ENCODE measurements at regions not wholly inside any gene's neighbourhood (a gene's known extent, or its start where the extent isn't known, plus 50 kb on each side); places are given as distances from the start of the nearest gene placed in this dataset.

DNA sequence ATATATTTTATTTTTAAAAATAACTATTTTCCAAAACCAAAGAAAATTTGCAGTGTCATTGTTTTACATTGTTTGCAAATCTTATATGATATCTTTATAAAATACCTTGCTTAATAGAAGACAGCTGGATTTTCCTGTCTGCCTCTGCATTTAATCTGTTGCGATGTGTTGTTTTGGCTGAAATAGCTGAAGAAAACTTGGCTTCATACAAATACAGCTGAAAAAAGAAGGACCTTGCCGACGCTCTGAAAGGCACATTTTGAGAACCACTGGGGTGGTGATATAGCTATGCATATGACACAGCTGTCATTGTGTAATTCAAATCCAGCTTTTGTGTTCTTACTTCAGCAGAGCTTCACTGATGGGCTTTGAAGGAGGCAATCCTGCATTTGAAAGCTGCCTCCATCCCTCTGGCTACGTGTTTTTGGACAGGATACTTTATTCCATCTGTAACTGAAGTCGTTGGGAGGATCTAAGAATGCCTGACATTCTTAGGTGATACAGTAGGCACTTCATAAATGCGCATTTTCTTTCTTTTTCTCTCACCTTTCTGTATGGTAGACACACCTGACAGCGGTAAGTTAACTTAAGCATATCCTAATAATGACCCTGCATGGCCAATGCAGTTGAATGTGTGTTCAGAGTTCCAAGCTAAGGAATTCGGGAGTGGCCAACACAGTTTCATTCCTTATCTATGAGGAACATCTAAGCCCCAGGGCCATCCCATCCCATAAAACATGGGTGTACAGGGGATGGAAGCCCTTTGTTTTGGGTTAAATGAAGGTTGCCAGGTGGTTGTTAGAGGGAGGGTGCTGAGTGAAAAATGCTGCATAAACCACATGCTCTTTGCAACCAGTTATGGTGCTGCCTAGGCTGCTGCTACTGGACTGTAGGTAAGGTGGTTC is 213.0 kb downstream of the TFAP2A start:
- TF ChIP-seq, protein P1, sequence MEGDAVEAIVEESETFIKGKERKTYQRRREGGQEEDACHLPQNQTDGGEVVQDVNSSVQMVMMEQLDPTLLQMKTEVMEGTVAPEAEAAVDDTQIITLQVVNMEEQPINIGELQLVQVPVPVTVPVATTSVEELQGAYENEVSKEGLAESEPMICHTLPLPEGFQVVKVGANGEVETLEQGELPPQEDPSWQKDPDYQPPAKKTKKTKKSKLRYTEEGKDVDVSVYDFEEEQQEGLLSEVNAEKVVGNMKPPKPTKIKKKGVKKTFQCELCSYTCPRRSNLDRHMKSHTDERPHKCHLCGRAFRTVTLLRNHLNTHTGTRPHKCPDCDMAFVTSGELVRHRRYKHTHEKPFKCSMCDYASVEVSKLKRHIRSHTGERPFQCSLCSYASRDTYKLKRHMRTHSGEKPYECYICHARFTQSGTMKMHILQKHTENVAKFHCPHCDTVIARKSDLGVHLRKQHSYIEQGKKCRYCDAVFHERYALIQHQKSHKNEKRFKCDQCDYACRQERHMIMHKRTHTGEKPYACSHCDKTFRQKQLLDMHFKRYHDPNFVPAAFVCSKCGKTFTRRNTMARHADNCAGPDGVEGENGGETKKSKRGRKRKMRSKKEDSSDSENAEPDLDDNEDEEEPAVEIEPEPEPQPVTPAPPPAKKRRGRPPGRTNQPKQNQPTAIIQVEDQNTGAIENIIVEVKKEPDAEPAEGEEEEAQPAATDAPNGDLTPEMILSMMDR (IDR thresholded peaks at IDR 0.05): no peak
- no peak for TF ChIP-seq POLR2A (IDR thresholded peaks at IDR 0.05)
